HG02884 (cell line): ENCODE measurements at regions not wholly inside any gene's neighbourhood (a gene's known extent, or its start where the extent isn't known, plus 50 kb on each side); places are given as distances from the start of the nearest gene placed in this dataset.

Experiments used
- ATAC-seq: cut with Tn5 transposase; IDR thresholded peaks from one replicate; pipeline ENCODE4 v1.9.1; 2021; ENCODE audit warnings: mild to moderate bottlenecking, moderate library complexity; ENCODE audit not compliant: unreplicated experiment

- ATAC-seq = no peak
Measured at GRCh38 chr13:85406269-85406975, 392.8 kb downstream of the SLITRK6 start.

- no peak for ATAC-seq
Measured at GRCh38 chr13:85405316-85405897, 393.8 kb downstream of the SLITRK6 start.

- no peak for ATAC-seq
Measured at GRCh38 chr13:85386424-85386823, 412.8 kb downstream of the SLITRK6 start.

GRCh38 chr13:85383291-85383690 lies 415.9 kb downstream of the SLITRK6 start:
- no peak for ATAC-seq

DNA sequence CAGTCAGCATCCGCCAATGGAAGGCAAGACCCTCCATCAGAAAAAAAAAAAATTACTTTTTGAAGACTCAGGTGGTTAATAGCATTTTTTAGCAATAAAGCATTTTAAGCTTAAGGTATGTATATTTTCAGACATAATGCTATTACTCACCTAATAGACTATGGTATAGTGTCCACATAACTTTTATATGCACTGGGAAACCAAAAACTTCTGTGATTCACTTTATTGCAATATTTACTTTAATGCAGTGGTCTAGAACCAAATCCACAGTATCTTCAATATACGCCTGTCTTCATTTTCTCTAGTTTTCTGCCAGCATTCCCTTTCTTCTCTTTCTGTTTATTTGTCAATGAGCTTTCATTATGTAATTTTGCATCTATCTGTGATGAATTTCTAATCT lies 418.1 kb downstream of the SLITRK6 start:
- no peak for ATAC-seq

DNA sequence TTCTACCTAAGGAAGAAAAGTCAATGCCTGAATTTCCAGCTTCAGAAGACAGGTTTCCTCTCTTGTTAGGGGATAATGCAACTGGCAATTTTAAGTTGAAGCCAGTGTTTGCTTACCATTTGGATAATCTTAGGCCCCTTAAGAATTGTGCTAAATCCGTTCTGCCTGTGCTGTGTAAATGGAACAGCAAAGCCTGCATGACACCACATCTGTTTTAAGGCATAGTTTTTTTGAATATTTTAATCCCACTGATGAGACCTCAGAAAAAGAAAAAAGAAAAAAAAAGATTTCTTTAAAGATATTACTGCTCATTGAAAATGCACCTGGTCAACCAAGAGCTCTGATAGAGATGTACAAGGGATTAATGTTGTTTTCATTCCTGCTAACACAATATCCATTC lies 419.2 kb downstream of the SLITRK6 start:
- no peak for ATAC-seq

GRCh38 chr13:85379433-85379832 lies 419.8 kb downstream of the SLITRK6 start:
- no peak for ATAC-seq

DNA sequence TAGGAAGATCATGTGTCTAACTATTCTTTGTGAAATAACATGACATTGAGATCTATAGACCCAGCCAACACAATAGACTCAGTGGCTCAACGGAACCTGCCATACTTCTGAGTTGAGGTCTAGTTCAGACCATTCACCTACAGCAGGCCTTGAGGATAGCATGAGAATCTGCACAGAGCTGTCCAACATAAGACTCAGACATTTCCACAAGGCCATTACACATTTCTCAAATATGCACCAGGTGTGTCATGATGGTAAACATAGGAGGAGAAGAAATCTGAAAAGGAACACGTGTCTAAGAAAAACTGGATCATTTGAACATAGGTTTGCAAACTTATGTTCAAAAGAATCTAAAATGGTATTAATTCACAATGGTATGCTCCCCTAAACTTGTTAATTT lies 421.4 kb downstream of the SLITRK6 start:
- no peak for ATAC-seq

DNA sequence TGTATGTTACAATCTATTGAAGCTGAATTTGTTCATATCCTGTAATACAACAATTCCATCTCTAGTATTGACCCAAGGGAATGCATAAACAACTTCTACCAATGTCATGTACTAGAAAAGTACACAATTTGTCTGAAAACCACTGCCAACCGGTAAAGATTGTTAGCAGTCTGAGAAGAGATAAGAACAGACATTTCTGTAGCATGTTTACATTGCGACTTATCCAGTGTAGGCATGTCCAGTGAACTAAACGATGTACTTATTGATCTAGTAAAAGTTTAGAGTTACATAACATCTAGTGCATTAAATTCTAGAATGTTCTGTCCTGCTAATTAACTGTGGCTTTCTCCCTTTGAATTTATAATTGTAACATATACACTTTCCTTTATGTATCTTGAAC lies 425.9 kb downstream of the SLITRK6 start:
- ATAC-seq = no peak

GRCh38 chr13:85371254-85371653 lies 428.0 kb downstream of the SLITRK6 start:
- no peak for ATAC-seq

DNA sequence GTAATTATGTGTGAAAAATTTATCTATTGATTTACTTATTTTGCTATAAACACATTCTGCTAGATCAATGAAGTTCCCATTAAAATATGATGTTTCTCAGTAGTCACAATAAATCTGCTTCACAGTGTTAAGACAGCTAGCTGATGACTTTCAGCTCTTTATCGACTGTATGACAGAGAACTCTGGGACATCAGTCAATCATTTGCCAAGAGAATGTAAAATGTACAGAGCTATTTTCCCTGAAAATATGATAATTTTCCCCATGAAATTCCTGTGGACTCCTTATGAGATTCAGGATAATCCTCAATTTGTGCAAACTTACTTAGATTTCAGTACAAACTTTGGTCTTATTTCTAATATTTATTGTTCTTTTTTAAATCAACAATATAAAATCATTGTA lies 430.5 kb downstream of the SLITRK6 start:
- ATAC-seq = no peak

- ATAC-seq = no peak
Measured at GRCh38 chr13:85367887-85368286, 431.3 kb downstream of the SLITRK6 start.

GRCh38 chr13:85366759-85367417 lies 432.3 kb downstream of the SLITRK6 start:
- ATAC-seq = no peak

GRCh38 chr13:85363504-85363903 lies 435.7 kb downstream of the SLITRK6 start:
- ATAC-seq = no peak

- ATAC-seq = no peak
Measured at GRCh38 chr13:85362980-85363379, 436.2 kb downstream of the SLITRK6 start.

DNA sequence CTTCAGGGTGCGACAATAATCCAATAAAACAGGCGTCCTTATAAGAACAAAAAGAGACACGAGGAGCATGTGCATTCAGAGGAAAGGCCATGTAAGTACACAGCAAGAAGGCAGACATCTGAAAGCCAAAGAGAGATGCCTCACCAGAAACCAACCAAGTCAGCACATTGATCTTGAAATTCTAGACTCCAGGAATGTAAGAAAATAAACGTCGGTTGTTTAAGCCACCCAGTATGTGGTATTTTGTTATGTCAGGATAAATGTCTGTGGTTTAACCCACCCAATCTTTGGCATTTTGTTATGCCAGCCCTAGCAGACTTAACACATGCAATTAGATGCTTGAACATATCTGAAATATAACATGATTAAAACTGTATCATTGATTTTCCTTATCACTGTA lies 452.0 kb downstream of the SLITRK6 start:
- no peak for ATAC-seq

GRCh38 chr13:85334187-85334586 lies 465.0 kb downstream of the SLITRK6 start:
- no peak for ATAC-seq

GRCh38 chr13:85333506-85334020 lies 465.7 kb downstream of the SLITRK6 start:
- no peak for ATAC-seq

- no peak for ATAC-seq
Measured at GRCh38 chr13:85332615-85333014, 466.6 kb downstream of the SLITRK6 start.

DNA sequence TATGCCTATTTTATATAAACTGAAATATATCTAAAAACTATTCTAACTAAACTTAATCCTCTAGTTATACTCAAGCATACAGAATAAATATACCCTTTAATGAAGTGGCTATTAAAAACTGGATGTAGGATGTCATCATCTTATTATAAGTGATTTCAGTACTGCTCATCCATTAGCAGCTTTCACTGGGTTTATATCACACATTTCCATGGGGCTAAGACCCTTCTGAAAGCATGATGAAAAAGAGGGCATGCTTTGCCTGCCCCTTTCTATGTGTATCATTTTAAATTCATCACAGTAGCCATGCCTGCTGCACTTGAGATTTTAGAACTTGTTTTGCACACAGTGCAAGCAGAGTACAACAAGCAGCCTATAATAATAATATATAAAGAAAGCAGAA lies 477.5 kb downstream of the SLITRK6 start:
- ATAC-seq = no peak

DNA sequence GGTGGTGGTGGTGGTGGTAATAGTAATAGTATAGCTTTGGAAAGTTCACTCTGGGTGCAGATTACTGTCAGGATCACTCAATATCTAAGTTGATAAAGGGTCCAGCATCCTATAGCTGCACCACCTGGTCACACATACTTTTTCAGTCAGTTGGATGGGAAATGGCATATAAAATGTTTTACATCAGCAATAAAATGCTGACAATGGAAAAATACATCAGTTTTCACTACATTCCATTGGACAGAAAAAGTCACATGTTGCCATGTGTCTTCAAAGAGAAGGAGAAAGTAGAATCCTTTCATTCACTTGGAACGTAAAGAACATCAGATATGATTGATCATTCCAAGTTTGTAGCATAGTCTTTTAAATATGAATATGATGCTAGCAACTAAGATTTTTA lies 481.4 kb downstream of the SLITRK6 start:
- no peak for ATAC-seq

- no peak for ATAC-seq
Measured at GRCh38 chr13:85316506-85317025, 482.7 kb downstream of the SLITRK6 start.
